Stimulated activated CD8-positive, alpha-beta memory T cell treated with anti-CD3 and anti-CD28 coated beads, Interleukin-15, amount 100 ng/mL, for 24 hours (primary cell): ENCODE measurements at regions not wholly inside any gene's neighbourhood (a gene's known extent, or its start where the extent isn't known, plus 50 kb on each side); places are given as distances from the start of the nearest gene placed in this dataset.

Source experiments
- DNase-seq: peaks from one replicate; pipeline ENCODE4 v3.0.0-alpha.2; 2020; ENCODE audit warnings: low read depth

- DNase-seq: no peak
Measured at GRCh38 chr5:38029397-38030065, 189.7 kb upstream of the GDNF start.

DNA sequence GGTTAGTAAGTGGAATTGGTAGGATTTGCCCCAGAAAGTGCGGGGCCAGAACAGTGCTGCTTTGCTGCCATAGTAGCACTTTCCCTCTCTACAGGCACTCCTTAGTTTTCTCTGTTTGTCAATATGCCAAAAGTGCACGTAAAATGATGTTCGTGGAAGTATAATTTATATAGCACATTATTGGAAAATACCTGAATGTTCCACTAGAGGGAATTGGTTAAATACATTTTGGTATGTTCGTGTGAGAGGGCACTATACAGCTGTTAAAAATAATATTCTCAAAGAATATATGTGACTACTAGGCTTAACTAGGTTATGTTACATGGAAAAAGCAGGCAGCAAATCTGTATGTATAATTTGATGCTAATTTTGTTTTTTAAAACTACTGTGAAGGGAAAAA is 184.0 kb upstream of the GDNF start:
- no peak for DNase-seq

DNA sequence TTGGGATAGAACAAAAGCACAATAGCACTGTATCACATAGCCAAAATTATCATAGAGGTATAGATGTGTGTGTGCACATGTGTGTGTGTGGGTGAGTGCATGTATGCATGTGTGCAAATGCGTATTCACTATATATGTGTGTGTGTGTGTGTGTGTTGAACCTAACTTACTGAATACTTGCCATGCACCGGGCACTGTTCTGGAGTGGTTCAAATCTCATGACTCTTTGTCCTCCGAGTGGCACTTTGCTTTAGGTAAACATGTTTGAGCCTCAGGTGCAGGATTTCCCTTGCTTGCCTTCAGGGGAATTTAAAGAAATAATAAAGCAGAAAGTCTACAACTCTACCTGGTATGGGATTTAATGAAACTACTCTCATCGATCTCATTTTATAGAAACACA is 183.5 kb upstream of the GDNF start:
- no peak for DNase-seq

GRCh38 chr5:38022631-38023030 is 182.8 kb upstream of the GDNF start:
- no peak for DNase-seq

DNA sequence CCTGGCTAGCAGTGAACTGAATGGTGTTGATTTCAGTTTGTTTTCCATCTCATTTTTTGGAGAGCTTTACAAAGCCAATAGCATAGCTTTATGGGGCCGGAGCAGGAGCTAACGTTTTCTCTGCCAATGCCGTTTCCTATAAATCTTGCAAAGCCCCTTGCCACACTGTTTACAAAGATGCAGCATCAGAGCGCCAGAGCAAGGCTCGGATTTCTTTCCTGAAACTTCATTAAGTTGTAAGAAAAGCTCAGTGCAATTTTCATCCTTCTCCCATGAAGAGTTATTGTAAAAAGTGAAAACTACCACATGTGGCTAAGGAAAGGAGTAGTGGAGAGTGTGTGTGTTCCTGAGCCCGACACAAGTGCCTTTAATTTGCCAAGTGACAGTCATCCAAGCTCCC is 178.2 kb upstream of the GDNF start:
- DNase-seq: no peak

- DNase-seq: no peak
Measured at GRCh38 chr5:38013107-38013506, 173.3 kb upstream of the GDNF start.

- DNase-seq: no peak
Measured at GRCh38 chr5:38011668-38012188, 171.9 kb upstream of the GDNF start.

DNA sequence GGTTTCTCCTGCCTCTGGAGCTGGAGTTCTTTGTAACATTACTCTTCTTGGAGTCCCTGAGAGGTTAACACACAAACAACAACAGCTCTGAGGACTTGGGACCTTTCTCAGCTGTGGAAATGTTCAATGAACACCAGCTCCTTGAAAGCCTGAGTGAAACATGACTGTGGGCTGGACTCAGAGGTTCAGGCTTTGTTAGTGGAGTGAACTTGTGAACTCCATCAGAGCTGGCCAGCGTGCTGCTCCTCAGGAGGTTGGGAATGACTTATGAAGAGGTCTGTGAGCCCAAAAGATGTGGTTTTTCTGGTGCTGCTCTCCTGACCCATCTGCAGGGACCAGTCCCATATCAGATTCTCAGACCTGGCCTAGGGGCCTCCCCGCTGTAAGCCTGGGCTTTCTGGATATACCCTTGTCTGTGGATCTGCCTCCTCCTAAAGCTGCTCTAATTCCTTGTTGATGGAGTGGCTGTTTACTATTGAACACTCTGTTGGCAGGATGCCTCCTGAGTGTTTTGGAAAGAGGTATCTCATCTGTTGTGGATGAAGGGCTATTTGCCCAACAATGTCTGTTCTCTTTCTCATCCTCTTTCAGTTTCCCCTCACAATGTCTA is 170.0 kb upstream of the GDNF start:
- no peak for DNase-seq

DNA sequence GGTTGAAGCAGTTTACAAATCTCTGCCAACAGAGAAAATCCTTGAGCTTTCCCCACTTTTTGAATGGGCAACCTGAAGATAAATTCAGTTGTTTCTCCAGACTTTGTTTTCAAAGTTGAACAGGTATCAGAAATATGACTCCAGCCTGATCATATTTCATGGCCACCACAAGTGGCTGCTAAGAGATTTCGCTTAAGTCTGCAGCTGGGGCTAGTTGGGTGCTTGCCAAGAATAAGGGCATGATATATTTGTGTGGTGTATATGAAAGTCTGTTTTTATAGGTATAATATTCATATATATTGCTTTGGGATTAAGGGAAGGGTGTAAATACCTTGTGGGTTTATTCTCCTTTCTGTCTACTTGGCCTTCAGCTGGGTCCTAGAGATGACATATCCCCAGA is 168.4 kb upstream of the GDNF start:
- no peak for DNase-seq

- DNase-seq: no peak
Measured at GRCh38 chr5:37999593-37999992, 159.8 kb upstream of the GDNF start.

GRCh38 chr5:37996918-37997317 is 157.1 kb upstream of the GDNF start:
- DNase-seq: no peak

DNA sequence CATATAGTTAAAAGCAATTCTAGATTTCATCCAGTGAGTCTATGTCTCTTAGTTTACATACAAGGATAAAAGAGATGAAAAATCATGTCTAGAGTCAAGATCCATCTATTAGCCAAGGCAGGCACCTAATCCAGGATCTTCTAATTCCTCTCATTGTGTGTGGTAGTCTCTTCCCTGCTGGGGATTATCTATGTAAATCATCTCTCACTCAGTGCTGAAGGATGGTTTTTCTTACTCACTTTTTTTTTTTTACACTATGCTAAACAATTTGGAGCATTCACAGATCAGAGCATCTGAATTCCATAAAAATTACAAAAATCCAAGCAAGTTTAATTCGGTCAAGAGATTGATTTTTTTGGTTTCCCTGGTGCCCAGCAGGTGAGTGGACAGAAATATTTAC is 154.9 kb upstream of the GDNF start:
- DNase-seq: no peak

DNA sequence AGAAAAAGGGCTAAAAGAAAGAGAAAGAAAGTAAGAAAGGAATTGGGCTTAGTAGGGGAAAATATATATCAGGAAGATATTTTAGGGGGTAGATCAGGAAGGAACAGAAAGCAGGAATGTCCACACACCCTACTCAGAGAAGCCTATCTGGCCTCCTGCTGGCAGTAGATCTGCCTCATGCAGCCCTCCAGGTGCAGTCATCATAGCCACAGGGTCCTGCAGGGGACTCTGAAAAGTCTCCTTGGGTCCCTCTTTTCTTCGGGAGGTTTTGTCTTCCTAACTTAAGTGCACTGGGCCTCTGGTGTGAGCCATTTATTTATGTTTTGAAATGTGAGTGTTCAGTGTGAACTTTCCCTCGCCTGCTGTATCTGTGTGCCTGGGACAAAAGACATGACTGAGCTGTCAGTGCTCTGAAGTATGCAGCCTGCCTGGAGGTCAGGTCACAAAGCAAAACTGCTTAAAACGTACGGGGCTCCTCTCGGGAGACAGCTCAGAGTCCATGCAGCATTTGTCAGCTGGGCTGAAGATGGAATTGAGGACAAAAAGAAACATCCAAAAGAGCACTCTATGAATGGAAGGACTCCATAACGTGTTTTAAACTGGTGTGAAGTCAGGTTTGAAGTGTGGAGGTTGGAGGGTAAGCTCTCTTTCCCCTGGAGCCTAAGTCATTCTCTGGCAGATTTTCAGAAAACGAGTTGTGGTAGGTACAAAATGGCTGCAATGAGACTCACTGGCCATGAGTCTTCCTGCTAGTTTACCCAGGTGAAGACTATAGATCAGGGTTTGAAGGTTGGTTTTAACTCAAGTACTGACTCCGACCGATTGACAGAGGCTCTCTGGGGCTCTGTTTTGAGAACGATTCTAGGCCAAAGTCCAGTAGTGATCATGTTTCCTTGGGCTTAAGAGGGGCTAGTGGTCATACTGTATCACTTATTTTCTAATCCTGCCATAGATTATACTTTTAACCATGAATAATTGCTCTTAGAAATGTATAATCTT is 151.8 kb upstream of the GDNF start:
- no peak for DNase-seq

GRCh38 chr5:37989884-37990283 is 150.0 kb upstream of the GDNF start:
- no peak for DNase-seq

- no peak for DNase-seq
Measured at GRCh38 chr5:37988454-37989046, 148.7 kb upstream of the GDNF start.

GRCh38 chr5:37984300-37984699 is 144.5 kb upstream of the GDNF start:
- no peak for DNase-seq

GRCh38 chr5:37983463-37983862 is 143.6 kb upstream of the GDNF start:
- no peak for DNase-seq

DNA sequence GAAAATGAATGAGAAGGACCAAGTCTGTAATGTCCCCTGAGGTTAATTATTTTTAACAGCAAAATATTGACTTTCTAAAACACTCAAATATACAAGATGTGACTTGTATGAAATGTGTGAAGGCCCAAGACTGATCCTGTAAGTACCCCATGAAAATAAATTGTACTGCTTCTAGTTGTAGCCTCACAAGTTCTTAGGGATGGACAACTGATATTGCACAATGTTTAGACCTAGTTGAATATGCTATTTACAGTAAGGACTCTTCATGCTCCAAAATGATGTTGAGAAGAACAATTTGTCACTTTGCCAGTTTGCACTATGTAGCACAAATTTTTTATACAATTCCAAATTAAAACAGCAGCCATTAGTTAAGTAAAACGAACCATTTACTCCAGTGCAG is 139.7 kb upstream of the GDNF start:
- no peak for DNase-seq

GRCh38 chr5:37975531-37975930 is 135.7 kb upstream of the GDNF start:
- no peak for DNase-seq

DNA sequence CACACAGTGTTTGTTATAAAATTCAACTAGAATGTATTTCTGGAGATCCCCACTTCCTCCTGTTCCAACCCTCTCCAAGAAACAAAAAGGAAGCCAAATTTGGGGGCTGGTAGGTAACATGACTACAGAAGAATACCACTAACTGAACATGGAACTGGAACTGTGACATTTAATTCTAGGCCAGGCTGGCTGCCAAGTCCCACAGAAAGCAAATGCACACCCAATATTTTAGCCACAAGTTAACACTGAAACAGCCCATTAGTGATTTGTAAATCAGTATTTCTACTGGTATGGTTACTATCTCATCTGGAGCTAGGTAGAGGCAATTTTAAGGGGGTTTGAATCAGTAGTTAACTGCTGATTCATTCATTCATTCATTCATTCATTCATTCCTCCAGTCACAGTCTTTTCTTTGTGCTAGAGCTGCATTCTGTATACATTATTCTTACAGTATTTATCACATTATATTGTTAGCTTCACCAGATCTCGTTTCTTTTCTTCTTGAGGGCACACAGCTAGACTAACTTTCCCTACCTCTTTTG is 131.7 kb upstream of the GDNF start:
- no peak for DNase-seq

- DNase-seq: no peak
Measured at GRCh38 chr5:37966871-37967270, 127.0 kb upstream of the GDNF start.

- no peak for DNase-seq
Measured at GRCh38 chr5:37966291-37966690, 126.5 kb upstream of the GDNF start.
